Transverse colon (tissue), 4 donors: ENCODE measurements at regions not wholly inside any gene's neighbourhood (a gene's known extent, or its start where the extent isn't known, plus 50 kb on each side); places are given as distances from the start of the nearest gene placed in this dataset.

Experiments
- DNase-seq: peaks from one replicate; pipeline ENCODE4 v3.0.0-alpha.2; 2019
- H3K27ac ChIP-seq, 4 donors: fragments of 200-600 bp; sonication (generic); 2 replicates each; pipeline ENCODE4 v1.5.1; 2016 to 2018; ENCODE audit warnings: inconsistent platforms in 4 of 4
- H3K27me3 ChIP-seq: fragments of 200-600 bp; sonication (generic); 2 replicates; pipeline ENCODE4 v1.5.1; 2017; ENCODE audit warnings: inconsistent platforms
- H3K36me3 ChIP-seq, 4 donors: fragments of 200-600 bp; sonication (generic); 2 replicates each; pipeline ENCODE4 v1.5.1; 2017 to 2019; ENCODE audit warnings: inconsistent platforms in 4 of 4
- H3K4me1 ChIP-seq, 4 donors: fragments of 200-600 bp; sonication (generic); 2 replicates each; pipeline ENCODE4 v1.5.1; 2017 to 2020; ENCODE audit warnings: inconsistent platforms in 4 of 4
- H3K4me3 ChIP-seq, 4 donors: fragments of 200-600 bp; sonication (generic); 1 replicate in 1 of 4; 2 replicates in 3 of 4; pipeline versions ENCODE4 v1.5.1 to v1.6.1; 2017 to 2019; ENCODE audit warnings: inconsistent platforms in 4 of 4
- H3K9me3 ChIP-seq, 2 donors: fragments of 200-600 bp; sonication (generic); 2 replicates each; pipeline ENCODE4 v1.5.1; 2017 to 2019; ENCODE audit warnings: inconsistent platforms in 2 of 2
- CTCF ChIP-seq, 5 experiments: fragments of 200-600 bp in 3 of 5; fragments of 450-650 bp in 2 of 5; sonication (generic) in 3 of 5; IDR thresholded peaks; 1 replicate in 2 of 5; 2 replicates in 3 of 5; pipeline ENCODE4 v1.5.1; 2016 to 2017; ENCODE audit warnings: antibody characterized with exemption in 5 of 5, inconsistent platforms in 3 of 5, mild to moderate bottlenecking in 2 of 5, moderate library complexity in 1 of 5
- EP300 ChIP-seq: sonication (generic); formaldehyde crosslinking; IDR thresholded peaks from one replicate; pipeline ENCODE4 v1.6.1; 2017; ENCODE audit warnings: antibody characterized with exemption, low read depth
- POLR2A ChIP-seq: fragments of 450-650 bp; IDR thresholded peaks from one replicate; pipeline ENCODE4 v1.6.1; 2016; ENCODE audit warnings: antibody characterized with exemption, mild to moderate bottlenecking, moderate library complexity
- POLR2AphosphoS5 ChIP-seq, 3 donors: sonication (generic); formaldehyde crosslinking; IDR thresholded peaks; one replicate each; pipeline ENCODE4 v1.6.1; 2016; ENCODE audit warnings: antibody characterized with exemption in 3 of 3
- WGBS, 2 donors: methylation state at CpG; one replicate each; pipeline ENCODE4 v1.1.5; 2018; ENCODE audit warnings: low coverage in 1 of 2; 5-methylcytosine and 5-hydroxymethylcytosine counted together
- in situ Hi-C, 4 donors: fragments of 200-750 bp; cut with MboI; loops; one replicate each; pipeline versions ENCODE4 v1.15.0 to v1.15.1; 2017; ENCODE audit warnings: low sequenced_read_pairs in 3 of 4, low pct_ligation_motif_present in 1 of 4, low pct_unique_long_range_greater_than_20kb in 1 of 4
- intact Hi-C: fragments of 100-400 bp; cut with DNase I; formaldehyde crosslinking; loops from one replicate; pipeline ENCODE4 v1.15.1; 2023; ENCODE audit warnings: low total_unique reads

GRCh38 chr2:70385204-70385603, 83.3 kb upstream of the FAM136A start:
- Histone ChIP-seq H3K27me3 (no peaks in the 10 kb centered on the region), H3K36me3 (no peaks in the 10 kb centered on the region), H3K9me3 (no peaks in the 10 kb centered on the region), H3K4me1 (no peaks in the 10 kb centered on the region), H3K4me3 (no peak overlapping the region), H3K27ac (no peak overlapping the region)
- DNase-seq: no peak
- TF ChIP-seq EP300 (no peak), POLR2AphosphoS5 (IDR thresholded peaks at IDR 0.05) (no peak), CTCF (IDR thresholded peaks at IDR 0.05) (no peak), POLR2A (no peak)
- intact Hi-C loops: no loop called here
- in situ Hi-C loops: no loop called here
- 55 to 86% methylated on average over 1 to 2 of the region's 2 CpGs for WGBS, 2 donors

- Histone ChIP-seq H3K27me3 (no peaks in the 10 kb centered on the region), H3K9me3 (no peaks in the 10 kb centered on the region), H3K4me1 (no peaks in the 10 kb centered on the region), H3K36me3 (no peaks in the 10 kb centered on the region), H3K27ac (no peak overlapping the region), H3K4me3 (no peak overlapping the region)
- intact Hi-C loops: no loop called here
- in situ Hi-C loops: no loop called here
- no peak for DNase-seq
- TF ChIP-seq CTCF (IDR thresholded peaks at IDR 0.05) (no peak), EP300 (no peak), POLR2AphosphoS5 (IDR thresholded peaks at IDR 0.05) (no peak), POLR2A (no peak)
- WGBS, 2 donors: 37 to 57% methylated on average over 3 to 6 of the region's 6 CpGs
Observed at GRCh38 chr2:70381821-70382220, 80.0 kb upstream of the FAM136A start.

- intact Hi-C loops (no loop called here), in situ Hi-C loops (no loop called here)
- no peak for DNase-seq
- WGBS, 2 donors: 55% methylated on average over 1 of the region's 1 CpG; no CpG with 5 or more reads in 1 of the 2 donors
- Histone ChIP-seq H3K27me3 (no peaks in the 10 kb centered on the region), H3K4me1 (no peaks in the 10 kb centered on the region), H3K36me3 (no peaks in the 10 kb centered on the region), H3K9me3 (no peaks in the 10 kb centered on the region), H3K4me3 (no peak overlapping the region), H3K27ac (no peak overlapping the region)
- TF ChIP-seq CTCF (IDR thresholded peaks at IDR 0.05) (no peak), EP300 (no peak), POLR2A (no peak)
Observed at GRCh38 chr2:70381235-70381634, 79.4 kb upstream of the FAM136A start.

GRCh38 chr2:70380621-70381020, 78.8 kb upstream of the FAM136A start:
- H3K4me1 ChIP-seq: no peaks in the 10 kb centered on the region
- H3K36me3 ChIP-seq: no peaks in the 10 kb centered on the region
- H3K27ac ChIP-seq: no peak overlapping the region
- no peak for TF ChIP-seq POLR2AphosphoS5 (IDR thresholded peaks at IDR 0.05)
- TF ChIP-seq EP300: no peak
- TF ChIP-seq POLR2A: no peak
- no peak for TF ChIP-seq CTCF (IDR thresholded peaks at IDR 0.05)
- no peaks in the 10 kb centered on the region for H3K9me3 ChIP-seq
- H3K27me3 ChIP-seq: no peaks in the 10 kb centered on the region
- H3K4me3 ChIP-seq: no peak overlapping the region
- no peak for DNase-seq
- WGBS, 2 donors: 65 to 85% methylated on average over 4 of the region's 4 CpGs
- intact Hi-C loops (no loop called here), in situ Hi-C loops (no loop called here)
